DOHH2 (cell line): ENCODE measurements at regions not wholly inside any gene's neighbourhood (a gene's known extent, or its start where the extent isn't known, plus 50 kb on each side); places are given as distances from the start of the nearest gene placed in this dataset.

ENCODE experiments used
- CTCF ChIP-seq: fragments of 200-600 bp; sonication (generic); IDR thresholded peaks from one replicate; pipeline ENCODE4 v1.5.1; 2014; ENCODE audit warnings: antibody characterized with exemption, mild to moderate bottlenecking, low read depth, low read length; ENCODE audit not compliant: poor library complexity, severe bottlenecking
- EZH2phosphoT487 ChIP-seq: fragments of 200-600 bp; sonication (generic); IDR thresholded peaks from 2 replicates; pipeline ENCODE4 v1.6.1; 2017; ENCODE audit warnings: borderline replicate concordance, mild to moderate bottlenecking, antibody characterized with exemption, low read length, moderate library complexity, mixed read lengths

GRCh38 chr5:122532035-122532434 is 220.0 kb downstream of the SNCAIP start:
- TF ChIP-seq CTCF (no peak), EZH2phosphoT487 (no peak)
